ENCODE measurements at regions not wholly inside any gene's neighbourhood (a gene's known extent, or its start where the extent isn't known, plus 50 kb on each side); places are given as distances from the start of the nearest gene placed in this dataset.

DNA sequence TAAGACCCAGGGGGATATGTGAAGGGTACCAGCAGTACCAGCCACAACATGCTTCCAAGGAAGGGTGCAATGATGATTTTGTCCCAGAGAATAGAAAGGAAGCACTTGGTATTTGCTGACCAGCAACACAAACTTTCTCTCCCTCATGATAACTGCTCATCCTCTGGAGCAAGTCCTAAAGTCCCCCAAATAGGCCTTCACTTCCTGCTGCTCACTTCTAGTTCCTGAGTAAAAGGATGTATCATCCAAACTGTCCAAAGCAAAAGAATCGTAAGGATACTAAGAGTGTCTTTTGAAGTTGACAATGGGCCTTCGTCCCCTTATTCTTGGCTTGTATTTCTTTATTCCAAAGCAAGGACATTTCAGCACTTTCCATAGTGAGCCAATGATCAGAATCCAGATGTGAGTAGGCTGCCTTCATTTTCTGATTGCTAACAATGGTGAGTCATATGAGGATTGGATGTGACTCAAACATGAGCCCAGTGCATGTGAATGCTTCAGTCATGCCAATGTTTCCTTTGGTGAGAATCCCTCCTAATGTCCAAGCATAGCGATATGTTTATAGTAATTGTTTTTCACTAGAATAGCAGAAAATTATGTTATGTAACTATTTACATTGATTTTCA lies 243.4 kb upstream of the POU2AF2 start:
- TF ChIP-seq, protein P1, sequence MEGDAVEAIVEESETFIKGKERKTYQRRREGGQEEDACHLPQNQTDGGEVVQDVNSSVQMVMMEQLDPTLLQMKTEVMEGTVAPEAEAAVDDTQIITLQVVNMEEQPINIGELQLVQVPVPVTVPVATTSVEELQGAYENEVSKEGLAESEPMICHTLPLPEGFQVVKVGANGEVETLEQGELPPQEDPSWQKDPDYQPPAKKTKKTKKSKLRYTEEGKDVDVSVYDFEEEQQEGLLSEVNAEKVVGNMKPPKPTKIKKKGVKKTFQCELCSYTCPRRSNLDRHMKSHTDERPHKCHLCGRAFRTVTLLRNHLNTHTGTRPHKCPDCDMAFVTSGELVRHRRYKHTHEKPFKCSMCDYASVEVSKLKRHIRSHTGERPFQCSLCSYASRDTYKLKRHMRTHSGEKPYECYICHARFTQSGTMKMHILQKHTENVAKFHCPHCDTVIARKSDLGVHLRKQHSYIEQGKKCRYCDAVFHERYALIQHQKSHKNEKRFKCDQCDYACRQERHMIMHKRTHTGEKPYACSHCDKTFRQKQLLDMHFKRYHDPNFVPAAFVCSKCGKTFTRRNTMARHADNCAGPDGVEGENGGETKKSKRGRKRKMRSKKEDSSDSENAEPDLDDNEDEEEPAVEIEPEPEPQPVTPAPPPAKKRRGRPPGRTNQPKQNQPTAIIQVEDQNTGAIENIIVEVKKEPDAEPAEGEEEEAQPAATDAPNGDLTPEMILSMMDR (IDR thresholded peaks at IDR 0.05), result no peak
- TF ChIP-seq POLR2A (IDR thresholded peaks at IDR 0.05), result no peak

Data from thyroid gland (tissue), 4 donors.